ENCODE measurements at regions not wholly inside any gene's neighbourhood (a gene's known extent, or its start where the extent isn't known, plus 50 kb on each side); places are given as distances from the start of the nearest gene placed in this dataset.

- no peak for TF ChIP-seq CTCF (IDR thresholded peaks at IDR 0.05)
- TF ChIP-seq POLR2A (IDR thresholded peaks at IDR 0.05), result no peak
Observed at GRCh38 chr5:118302786-118303185, 685.6 kb downstream of the DTWD2 start.
